Subcutaneous abdominal adipose tissue (tissue), 5 donors: ENCODE measurements at regions not wholly inside any gene's neighbourhood (a gene's known extent, or its start where the extent isn't known, plus 50 kb on each side); places are given as distances from the start of the nearest gene placed in this dataset.

ENCODE experiments used
- H3K27ac ChIP-seq: one replicate; pipeline ENCODE4 v1.7.0; 2013; ENCODE audit warnings: low read depth, mild to moderate bottlenecking, inconsistent platforms, low read length, moderate library complexity
- H3K27me3 ChIP-seq, 5 donors: one replicate each; pipeline ENCODE4 v1.7.0; 2013; ENCODE audit warnings: low read length in 5 of 5, inconsistent platforms in 1 of 5; ENCODE audit not compliant: control insufficient read depth in 5 of 5, insufficient read depth in 4 of 5
- H3K36me3 ChIP-seq, 5 donors: one replicate each; pipeline ENCODE4 v1.7.0; 2013; ENCODE audit warnings: low read length in 5 of 5; ENCODE audit not compliant: control insufficient read depth in 5 of 5, insufficient read depth in 5 of 5
- H3K4me1 ChIP-seq, 5 donors: one replicate each; pipeline ENCODE4 v1.7.0; 2013; ENCODE audit warnings: low read length in 5 of 5, mild to moderate bottlenecking in 3 of 5, moderate library complexity in 1 of 5; ENCODE audit not compliant: control insufficient read depth in 5 of 5, insufficient read depth in 5 of 5
- H3K4me3 ChIP-seq, 5 donors: one replicate each; pipeline ENCODE4 v1.7.0; 2013; ENCODE audit warnings: low read length in 5 of 5, low read depth in 1 of 5
- H3K9ac ChIP-seq, 5 donors: one replicate each; pipeline ENCODE4 v1.7.0; 2013; ENCODE audit warnings: low read length in 5 of 5, mild to moderate bottlenecking in 4 of 5, moderate library complexity in 3 of 5
- H3K9me3 ChIP-seq, 5 donors: one replicate each; pipeline ENCODE4 v1.7.0; 2013; ENCODE audit warnings: low read length in 5 of 5; ENCODE audit not compliant: control insufficient read depth in 5 of 5
- donor health status: healthy.
- donor health status: healthy.
- donor health status: healthy.
- donor health status: healthy.
- donor health status: healthy.

- Histone ChIP-seq H3K9me3 (no peaks in the 10 kb centered on the region), H3K27me3 (no peaks in the 10 kb centered on the region), H3K4me3 (no peak overlapping the region), H3K9ac (no peak overlapping the region), H3K4me1 (peaks cover 0 to 2% (median 0%) of the 10 kb centered on the region in 5 donors), H3K36me3 (no peaks in the 10 kb centered on the region), H3K27ac (no peak overlapping the region)
Measured at GRCh38 chr5:96074460-96074859, 112.8 kb upstream of the ELL2 start.

- Histone ChIP-seq H3K9ac (no peak overlapping the region), H3K27ac (no peak overlapping the region), H3K4me1 (peaks cover 0 to 8% (median 3%) of the 10 kb centered on the region in 5 donors), H3K9me3 (no peaks in the 10 kb centered on the region), H3K36me3 (no peaks in the 10 kb centered on the region), H3K27me3 (no peaks in the 10 kb centered on the region), H3K4me3 (no peak overlapping the region)
Measured at GRCh38 chr5:96072791-96073165, 111.1 kb upstream of the ELL2 start.

- Histone ChIP-seq H3K4me3 (no peak overlapping the region), H3K4me1 (peaks cover 0 to 10% (median 4%) of the 10 kb centered on the region in 5 donors), H3K27ac (no peak overlapping the region), H3K9ac (no peak overlapping the region), H3K36me3 (no peaks in the 10 kb centered on the region), H3K9me3 (no peaks in the 10 kb centered on the region), H3K27me3 (no peaks in the 10 kb centered on the region)
Measured at GRCh38 chr5:96072138-96072790, 110.6 kb upstream of the ELL2 start.

- no peaks in the 10 kb centered on the region for H3K9me3 ChIP-seq
- no peaks in the 10 kb centered on the region for H3K36me3 ChIP-seq
- no peak overlapping the region for H3K9ac ChIP-seq
- no peaks in the 10 kb centered on the region for H3K27me3 ChIP-seq
- H3K27ac ChIP-seq: no peak overlapping the region
- H3K4me1 ChIP-seq: peaks cover 0 to 10% (median 4%) of the 10 kb centered on the region in 5 donors
- no peak overlapping the region for H3K4me3 ChIP-seq
Measured at GRCh38 chr5:96070622-96071225, 109.1 kb upstream of the ELL2 start.

GRCh38 chr5:96067894-96068614 is 106.4 kb upstream of the ELL2 start:
- Histone ChIP-seq H3K27ac (peak overlapping the region; percentile 48), H3K27me3 (no peaks in the 10 kb centered on the region), H3K4me1 (peaks cover 0 to 10% (median 4%) of the 10 kb centered on the region in 5 donors), H3K4me3 (no peak overlapping the region), H3K9me3 (no peaks in the 10 kb centered on the region), H3K9ac (no peak overlapping the region), H3K36me3 (no peaks in the 10 kb centered on the region)

- Histone ChIP-seq H3K9ac (no peak overlapping the region), H3K4me3 (no peak overlapping the region), H3K27ac (peak overlapping the region; percentile 48), H3K27me3 (no peaks in the 10 kb centered on the region), H3K9me3 (no peaks in the 10 kb centered on the region), H3K36me3 (no peaks in the 10 kb centered on the region), H3K4me1 (peaks cover 0 to 10% (median 4%) of the 10 kb centered on the region in 5 donors)
Measured at GRCh38 chr5:96067251-96067650, 105.6 kb upstream of the ELL2 start.

- H3K27ac ChIP-seq: no peak overlapping the region
Measured at GRCh38 chr5:96066386-96066719, 104.7 kb upstream of the ELL2 start.

GRCh38 chr5:96065685-96066385 is 104.2 kb upstream of the ELL2 start:
- H3K27ac ChIP-seq: no peak overlapping the region
- H3K9me3 ChIP-seq: no peaks in the 10 kb centered on the region
- peaks cover 0 to 10% (median 4%) of the 10 kb centered on the region in 5 donors for H3K4me1 ChIP-seq

More at GRCh38 chr5:96066386-96066719, 104.7 kb upstream of the ELL2 start:
- Histone ChIP-seq H3K4me1 (peaks cover 0 to 10% (median 4%) of the 10 kb centered on the region in 5 donors), H3K4me3 (no peak overlapping the region), H3K36me3 (no peaks in the 10 kb centered on the region), H3K9me3 (no peaks in the 10 kb centered on the region), H3K9ac (no peak overlapping the region), H3K27me3 (no peaks in the 10 kb centered on the region)

GRCh38 chr5:96064877-96065276 is 103.2 kb upstream of the ELL2 start:
- no peak overlapping the region for H3K9ac ChIP-seq
- H3K9me3 ChIP-seq: no peaks in the 10 kb centered on the region
- no peak overlapping the region for H3K27ac ChIP-seq
- peaks cover 0 to 8% (median 4%) of the 10 kb centered on the region in 5 donors for H3K4me1 ChIP-seq
- no peaks in the 10 kb centered on the region for H3K27me3 ChIP-seq
- no peak overlapping the region for H3K4me3 ChIP-seq
- no peaks in the 10 kb centered on the region for H3K36me3 ChIP-seq

More at GRCh38 chr5:96065685-96066385, 104.2 kb upstream of the ELL2 start:
- Histone ChIP-seq H3K4me3 (no peak overlapping the region), H3K27me3 (no peaks in the 10 kb centered on the region), H3K36me3 (no peaks in the 10 kb centered on the region), H3K9ac (no peak overlapping the region)

- Histone ChIP-seq H3K27me3 (no peaks in the 10 kb centered on the region), H3K36me3 (no peaks in the 10 kb centered on the region), H3K4me1 (peaks cover 0 to 3% (median 1%) of the 10 kb centered on the region in 5 donors), H3K4me3 (no peak overlapping the region), H3K9me3 (no peaks in the 10 kb centered on the region), H3K27ac (no peak overlapping the region), H3K9ac (no peak overlapping the region)
Measured at GRCh38 chr5:96062836-96063235, 101.2 kb upstream of the ELL2 start.
